Mesothelial cell of epicardium (in vitro differentiated cells): ENCODE measurements at regions not wholly inside any gene's neighbourhood (a gene's known extent, or its start where the extent isn't known, plus 50 kb on each side); places are given as distances from the start of the nearest gene placed in this dataset.

ENCODE experiments used
- DNase-seq, 2 experiments: peaks; one replicate each; pipeline ENCODE4 v3.0.0; 2021; ENCODE audit warnings: low spot score in 2 of 2; ENCODE audit not compliant: unreplicated experiment in 2 of 2
- H3K27ac Mint-ChIP-seq: 2 replicates; pipeline ENCODE4 v1.8.0; 2021; ENCODE audit warnings: mixed read lengths
- H3K27me3 Mint-ChIP-seq: 2 replicates; pipeline ENCODE4 v1.8.0; 2021; ENCODE audit warnings: low read depth, mixed read lengths
- H3K36me3 Mint-ChIP-seq: 2 replicates; pipeline ENCODE4 v1.8.0; 2021; ENCODE audit warnings: mixed read lengths
- H3K4me1 Mint-ChIP-seq: 2 replicates; pipeline ENCODE4 v1.8.0; 2021; ENCODE audit warnings: mixed read lengths
- H3K4me3 Mint-ChIP-seq: 2 replicates; pipeline ENCODE4 v1.8.0; 2021; ENCODE audit warnings: mild to moderate bottlenecking, moderate library complexity, mixed read lengths
- H3K9me3 Mint-ChIP-seq: 2 replicates; pipeline ENCODE4 v1.8.0; 2021; ENCODE audit warnings: mixed read lengths
- TF ChIP-seq, protein P1 (sequence below): fragments of 200-600 bp; sonication (generic); IDR thresholded peaks from one replicate; pipeline ENCODE4 v1.5.0; 2021; ENCODE audit warnings: antibody characterized with exemption; ENCODE audit not compliant: unreplicated experiment

DNA sequence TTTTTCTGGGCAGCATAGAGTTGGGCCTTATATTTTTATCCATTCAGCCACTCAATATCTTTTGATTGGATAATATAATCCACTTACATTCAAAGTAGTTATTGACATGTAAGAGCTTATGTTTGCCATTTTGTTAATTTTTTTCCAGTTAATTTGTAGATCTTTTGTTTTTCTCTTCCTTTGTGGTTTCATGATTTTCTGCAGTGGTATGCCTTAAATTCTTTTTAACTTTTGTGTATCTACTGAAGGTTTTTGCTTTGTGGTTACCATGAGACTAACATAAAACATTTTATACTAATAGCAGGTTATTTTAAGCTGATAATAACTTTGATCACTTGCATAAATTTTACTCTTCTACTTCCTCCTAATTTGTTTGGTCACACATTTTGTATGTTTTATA lies 140.8 kb upstream of the GATB start:
- Mint-ChIP-seq H3K36me3 (peaks cover 4% of the 10 kb centered on the region), H3K4me1 (peaks cover 3% of the 10 kb centered on the region), H3K9me3 (peaks cover 31% of the 10 kb centered on the region), H3K27ac (no peak overlapping the region), H3K4me3 (no peak overlapping the region), H3K27me3 (no peaks in the 10 kb centered on the region)
- no peak for DNase-seq
- TF ChIP-seq, protein P1, sequence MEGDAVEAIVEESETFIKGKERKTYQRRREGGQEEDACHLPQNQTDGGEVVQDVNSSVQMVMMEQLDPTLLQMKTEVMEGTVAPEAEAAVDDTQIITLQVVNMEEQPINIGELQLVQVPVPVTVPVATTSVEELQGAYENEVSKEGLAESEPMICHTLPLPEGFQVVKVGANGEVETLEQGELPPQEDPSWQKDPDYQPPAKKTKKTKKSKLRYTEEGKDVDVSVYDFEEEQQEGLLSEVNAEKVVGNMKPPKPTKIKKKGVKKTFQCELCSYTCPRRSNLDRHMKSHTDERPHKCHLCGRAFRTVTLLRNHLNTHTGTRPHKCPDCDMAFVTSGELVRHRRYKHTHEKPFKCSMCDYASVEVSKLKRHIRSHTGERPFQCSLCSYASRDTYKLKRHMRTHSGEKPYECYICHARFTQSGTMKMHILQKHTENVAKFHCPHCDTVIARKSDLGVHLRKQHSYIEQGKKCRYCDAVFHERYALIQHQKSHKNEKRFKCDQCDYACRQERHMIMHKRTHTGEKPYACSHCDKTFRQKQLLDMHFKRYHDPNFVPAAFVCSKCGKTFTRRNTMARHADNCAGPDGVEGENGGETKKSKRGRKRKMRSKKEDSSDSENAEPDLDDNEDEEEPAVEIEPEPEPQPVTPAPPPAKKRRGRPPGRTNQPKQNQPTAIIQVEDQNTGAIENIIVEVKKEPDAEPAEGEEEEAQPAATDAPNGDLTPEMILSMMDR: no peak

DNA sequence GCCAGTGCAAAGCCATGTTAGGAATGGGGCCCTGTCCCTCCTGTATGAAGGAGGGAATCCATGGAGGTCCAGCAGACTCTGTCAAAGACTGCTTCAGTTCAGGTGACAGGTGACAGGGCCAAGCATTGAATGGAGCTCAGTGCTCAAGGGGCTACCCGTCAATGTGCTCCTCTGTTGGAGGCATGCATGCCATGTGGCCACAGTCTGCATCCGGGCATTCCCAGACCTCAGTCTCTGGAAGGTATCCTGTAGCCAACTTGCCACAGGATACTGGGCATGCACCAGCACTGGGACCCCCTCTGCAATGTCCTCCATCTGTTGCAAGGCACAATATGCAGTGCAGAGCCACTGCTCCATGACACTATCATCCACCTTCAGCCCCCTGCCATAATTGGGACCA lies 136.1 kb upstream of the GATB start:
- peaks cover 3% of the 10 kb centered on the region for H3K4me1 Mint-ChIP-seq
- TF ChIP-seq, protein P1: no peak
- no peak overlapping the region for H3K4me3 Mint-ChIP-seq
- no peak for DNase-seq
- peaks cover 17% of the 10 kb centered on the region for H3K9me3 Mint-ChIP-seq
- no peaks in the 10 kb centered on the region for H3K27me3 Mint-ChIP-seq
- no peak overlapping the region for H3K27ac Mint-ChIP-seq
- no peaks in the 10 kb centered on the region for H3K36me3 Mint-ChIP-seq

DNA sequence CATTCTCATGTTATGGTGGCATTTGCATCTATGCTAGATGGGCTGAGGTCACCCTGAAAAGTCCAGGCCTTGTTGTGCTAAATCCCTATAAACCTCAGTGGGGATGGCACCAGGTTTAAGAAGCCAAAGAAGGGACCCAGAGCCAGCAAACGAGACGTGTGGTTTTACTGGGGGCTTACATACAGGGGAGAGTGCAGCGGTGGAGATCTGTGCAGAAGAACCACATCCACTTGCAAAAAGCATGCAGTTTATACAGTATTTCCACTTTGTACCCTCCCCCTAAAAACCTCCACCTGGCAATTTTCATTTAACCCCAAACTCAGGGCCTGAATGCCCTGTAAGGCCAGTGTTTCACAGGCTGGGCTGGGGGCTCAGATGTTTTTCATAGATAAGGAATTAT lies 134.9 kb upstream of the GATB start:
- Mint-ChIP-seq H3K27me3 (peaks cover 4% of the 10 kb centered on the region), H3K4me3 (no peak overlapping the region), H3K27ac (no peak overlapping the region), H3K9me3 (peaks cover 10% of the 10 kb centered on the region), H3K4me1 (peaks cover 3% of the 10 kb centered on the region), H3K36me3 (no peaks in the 10 kb centered on the region)
- TF ChIP-seq, protein P1: no peak
- no peak for DNase-seq

DNA sequence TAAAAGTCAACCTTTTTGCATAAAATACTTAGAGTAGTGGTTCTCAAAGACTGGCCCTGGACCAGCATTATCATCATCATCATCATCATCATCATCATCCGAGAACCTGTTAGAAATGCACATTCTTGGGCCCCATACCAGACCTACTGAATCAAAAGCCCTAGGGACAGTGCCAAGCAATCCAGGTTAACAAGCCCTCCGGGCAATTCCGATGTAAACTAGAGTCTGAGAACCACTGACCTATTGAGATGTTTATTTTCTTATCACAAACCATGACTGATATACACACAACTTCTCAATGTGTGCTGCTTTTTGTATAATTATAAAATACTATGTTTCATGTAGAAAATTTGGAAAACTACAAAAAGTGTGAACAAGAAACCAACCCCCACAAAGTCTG lies 133.4 kb upstream of the GATB start:
- peaks cover 3% of the 10 kb centered on the region for H3K4me1 Mint-ChIP-seq
- H3K36me3 Mint-ChIP-seq: no peaks in the 10 kb centered on the region
- no peak overlapping the region for H3K27ac Mint-ChIP-seq
- TF ChIP-seq, protein P1: no peak
- peaks cover 4% of the 10 kb centered on the region for H3K27me3 Mint-ChIP-seq
- DNase-seq: no peak
- peaks cover 4% of the 10 kb centered on the region for H3K9me3 Mint-ChIP-seq
- H3K4me3 Mint-ChIP-seq: no peak overlapping the region

DNA sequence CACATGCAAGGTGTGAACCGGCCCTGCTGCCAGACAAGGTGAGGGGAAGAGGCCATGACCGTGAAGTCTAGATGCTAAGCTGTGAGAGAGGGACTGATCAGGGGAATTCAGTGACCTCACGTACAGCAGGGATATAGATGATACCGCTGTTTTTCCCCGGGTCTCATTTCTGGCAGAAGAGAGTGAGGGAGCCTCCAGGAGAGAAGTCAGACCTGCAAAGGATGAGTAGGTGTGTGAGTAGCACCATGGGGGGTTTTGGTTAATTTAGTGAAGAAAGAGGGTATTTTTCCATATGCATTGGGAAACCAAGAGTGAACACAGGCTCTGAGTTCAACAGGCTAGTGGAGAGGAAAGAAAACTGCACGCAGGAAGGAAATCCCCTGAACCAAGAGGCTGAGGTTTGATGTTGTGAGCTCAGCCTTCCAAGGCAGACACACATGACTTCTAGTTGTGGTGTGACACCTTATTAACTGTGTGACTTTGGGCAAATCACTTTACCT lies 127.6 kb upstream of the GATB start:
- H3K4me1 Mint-ChIP-seq: no peaks in the 10 kb centered on the region
- H3K4me3 Mint-ChIP-seq: no peak overlapping the region
- H3K27ac Mint-ChIP-seq: no peak overlapping the region
- TF ChIP-seq, protein P1: no peak
- H3K36me3 Mint-ChIP-seq: no peaks in the 10 kb centered on the region
- peaks cover 4% of the 10 kb centered on the region for H3K27me3 Mint-ChIP-seq
- no peak for DNase-seq
- no peaks in the 10 kb centered on the region for H3K9me3 Mint-ChIP-seq

DNA sequence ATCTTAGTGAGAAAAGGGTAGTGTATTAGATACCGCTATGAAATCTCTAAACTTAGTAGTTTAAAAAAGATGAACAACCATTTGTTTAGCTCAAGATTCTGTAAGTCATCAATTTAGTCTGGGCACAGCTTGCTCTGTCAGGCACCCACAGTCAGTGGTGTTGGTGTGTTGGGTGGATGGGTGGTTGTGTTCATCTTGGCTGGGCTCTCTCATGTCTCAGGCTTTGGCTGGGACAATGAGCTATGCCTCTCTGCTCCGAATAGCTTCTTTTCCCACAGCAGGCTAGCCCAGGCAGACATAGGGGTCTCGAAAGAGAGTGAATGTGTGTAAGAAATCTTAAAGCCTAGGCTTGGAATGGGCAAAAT lies 127.0 kb upstream of the GATB start:
- Mint-ChIP-seq H3K27ac (no peak overlapping the region), H3K4me3 (no peak overlapping the region), H3K36me3 (no peaks in the 10 kb centered on the region), H3K9me3 (no peaks in the 10 kb centered on the region), H3K27me3 (peaks cover 4% of the 10 kb centered on the region), H3K4me1 (no peaks in the 10 kb centered on the region)
- DNase-seq: no peak
- TF ChIP-seq, protein P1: no peak
